Hematopoietic multipotent progenitor cell treated with erythropoietin and hydrocortisone succinate and interleukin-3 and kit ligand, for 15 days (in vitro differentiated cells): ENCODE measurements at regions not wholly inside any gene's neighbourhood (a gene's known extent, or its start where the extent isn't known, plus 50 kb on each side); places are given as distances from the start of the nearest gene placed in this dataset.

Experiments
- DNase-seq: peaks from one replicate; pipeline ENCODE4 v3.0.0-alpha.2; 2015; ENCODE audit warnings: low spot score

GRCh38 chr3:59131016-59131766 lies 81.4 kb upstream of the CFAP20DC start:
- no peak for DNase-seq

GRCh38 chr3:59128685-59129084 lies 78.9 kb upstream of the CFAP20DC start:
- DNase-seq: no peak

GRCh38 chr3:59127071-59127470 lies 77.2 kb upstream of the CFAP20DC start:
- no peak for DNase-seq

GRCh38 chr3:59126446-59126845 lies 76.6 kb upstream of the CFAP20DC start:
- no peak for DNase-seq

GRCh38 chr3:59121346-59122144 lies 71.7 kb upstream of the CFAP20DC start:
- DNase-seq: no peak

GRCh38 chr3:59118928-59119327 lies 69.1 kb upstream of the CFAP20DC start:
- no peak for DNase-seq

GRCh38 chr3:59117396-59117795 lies 67.6 kb upstream of the CFAP20DC start:
- no peak for DNase-seq

GRCh38 chr3:59116233-59116537 lies 66.4 kb upstream of the CFAP20DC start:
- DNase-seq: no peak

GRCh38 chr3:59115364-59116232 lies 65.8 kb upstream of the CFAP20DC start:
- no peak for DNase-seq

GRCh38 chr3:59107856-59108815 lies 58.3 kb upstream of the CFAP20DC start:
- no peak for DNase-seq

- DNase-seq: no peak
Measured at GRCh38 chr3:59106085-59106648, 56.3 kb upstream of the CFAP20DC start.

- DNase-seq: no peak
Measured at GRCh38 chr3:59103552-59103951, 53.7 kb upstream of the CFAP20DC start.

- no peak for DNase-seq
Measured at GRCh38 chr3:59101231-59101736, 51.5 kb upstream of the CFAP20DC start.
